HCT116 (cell line): ENCODE measurements at regions not wholly inside any gene's neighbourhood (a gene's known extent, or its start where the extent isn't known, plus 50 kb on each side); places are given as distances from the start of the nearest gene placed in this dataset.

Source experiments
- ATAC-seq: fragments of 200-7000 bp; cut with Tn5 transposase; 2 replicates; pipeline ENCODE4 v1.9.1; 2020; ENCODE audit warnings: mild to moderate bottlenecking, moderate library complexity
- BruUV-seq: library from RNA; stranded (reverse); fragments of 400-500 nt; replicated peaks from 2 replicates; lab custom pipeline; 2021; lab: Mats Ljungman, UMichigan
- CTCF ChIA-PET: fragments of 300-600 bp; sonication (Branson Sonifier 250); formaldehyde crosslinking; loops from one replicate; lab custom pipeline; 2021; ENCODE audit warnings: antibody characterized with exemption; lab: Charles Lee
- POLR2A ChIA-PET: fragments of 300-600, 350-600 bp; sonication (Branson Sonifier 250); formaldehyde crosslinking; loops from one replicate; lab custom pipeline; 2021; ENCODE audit warnings: antibody characterized with exemption; lab: Charles Lee
- RAD21 ChIA-PET, 2 experiments: fragments of 300-600 bp; sonication (Branson Sonifier 250); formaldehyde crosslinking; loops; one replicate each; lab custom pipeline; 2023; ENCODE audit warnings: low total read pairs in 2 of 2; ENCODE audit not compliant: uncharacterized antibody in 2 of 2, unreplicated experiment in 2 of 2, low non-redundant PET in 1 of 2; lab: Charles Lee
- DNase-seq: peaks from one replicate; pipeline ENCODE4 v3.0.0-alpha.2; 2010; ENCODE audit warnings: low read depth, low spot score
- H2AFZ ChIP-seq: fragments of 200-600 bp; shearing (Covaris generic), sonication (generic); 2 replicates; pipeline ENCODE4 v1.6.1; 2017; ENCODE audit warnings: low read depth, mixed run types, mixed read lengths, antibody characterized with exemption, low read length; ENCODE audit not compliant: poor library complexity, severe bottlenecking
- H3K27ac ChIP-seq: 2 replicates; pipeline ENCODE4 v1.5.1; 2012; ENCODE audit warnings: low read depth, low read length
- H3K27me3 ChIP-seq: fragments of 200-600 bp; sonication (generic); 2 replicates; pipeline ENCODE4 v1.6.1; 2016; ENCODE audit warnings: mixed run types, low read length, mixed read lengths; ENCODE audit not compliant: insufficient read depth
- H3K36me3 ChIP-seq, 2 experiments: fragments of 200-500 bp in 1 of 2; fragments of 200-600 bp in 1 of 2; sonication (Bioruptor generic) in 1 of 2; sonication (generic) in 1 of 2; 2 replicates each; pipeline versions ENCODE4 v1.5.1 to v1.6.1; 2014 to 2016; ENCODE audit warnings: low read length in 2 of 2, inconsistent platforms in 1 of 2, mixed read lengths in 1 of 2, mixed run types in 1 of 2; ENCODE audit not compliant: insufficient read depth in 2 of 2, control insufficient read depth in 1 of 2
- H3K4me1 ChIP-seq, 2 experiments: fragments of 200-600 bp in 1 of 2; sonication (generic) in 1 of 2; 2 replicates each; pipeline versions ENCODE4 v1.5.1 to v1.6.1; 2012 to 2017; ENCODE audit warnings: low read length in 2 of 2, inconsistent platforms in 1 of 2, mild to moderate bottlenecking in 1 of 2, mixed read lengths in 1 of 2, mixed run types in 1 of 2, moderate library complexity in 1 of 2; ENCODE audit not compliant: insufficient read depth in 2 of 2, control insufficient read depth in 1 of 2
- H3K4me2 ChIP-seq: fragments of 200-600 bp; sonication (generic); 2 replicates; pipeline ENCODE4 v1.6.1; 2017; ENCODE audit warnings: mixed run types, low read length, mixed read lengths
- H3K4me3 ChIP-seq, 2 experiments: fragments of 200-600 bp in 1 of 2; sonication (generic) in 1 of 2; replicated peaks in 1 of 2; 2 replicates each; pipeline ENCODE4 v1.5.1; 2011 to 2016; ENCODE audit warnings: low read length in 2 of 2, control low read depth in 1 of 2, low read depth in 1 of 2, mild to moderate bottlenecking in 1 of 2, mixed read lengths in 1 of 2, mixed run types in 1 of 2
- H3K79me2 ChIP-seq: fragments of 200-600 bp; sonication (generic); 2 replicates; pipeline ENCODE4 v1.6.1; 2017; ENCODE audit warnings: mild to moderate bottlenecking, mixed run types, low read length, moderate library complexity, mixed read lengths; ENCODE audit not compliant: insufficient read depth
- H3K9ac ChIP-seq: fragments of 200-600 bp; sonication (generic); 2 replicates; pipeline ENCODE4 v1.6.1; 2016; ENCODE audit warnings: low read length, mixed read lengths
- H3K9me2 ChIP-seq: fragments of 200-600 bp; sonication (generic), shearing (Covaris generic); 2 replicates; pipeline ENCODE4 v1.6.1; 2017; ENCODE audit warnings: mixed run types, mild to moderate bottlenecking, moderate library complexity; ENCODE audit not compliant: insufficient read depth
- H3K9me3 ChIP-seq, 2 experiments: fragments of 200-500 bp in 1 of 2; fragments of 200-600 bp in 1 of 2; sonication (Bioruptor generic) in 1 of 2; sonication (generic) in 1 of 2; 2 replicates each; pipeline ENCODE4 v1.6.1; 2014 to 2017; ENCODE audit warnings: low read length in 2 of 2, mixed read lengths in 2 of 2, inconsistent platforms in 1 of 2, low read depth in 1 of 2, mild to moderate bottlenecking in 1 of 2, mixed run types in 1 of 2, moderate library complexity in 1 of 2; ENCODE audit not compliant: control insufficient read depth in 1 of 2, insufficient read depth in 1 of 2
- H4K20me1 ChIP-seq: fragments of 200-600 bp; sonication (generic), shearing (Covaris generic); 2 replicates; pipeline ENCODE4 v1.6.1; 2017; ENCODE audit warnings: mixed run types, mild to moderate bottlenecking, moderate library complexity; ENCODE audit not compliant: insufficient read depth
- ATF3 ChIP-seq: IDR thresholded peaks from 2 replicates; pipeline ENCODE4 v1.6.1; 2012
- CEBPB ChIP-seq: IDR thresholded peaks from 2 replicates; pipeline ENCODE4 v1.6.1; 2012; ENCODE audit warnings: low read depth
- CTCF ChIP-seq, 3 experiments: fragments of 200-600 bp in 1 of 3; sonication (generic) in 1 of 3; IDR thresholded peaks in 2 of 3; conservative IDR thresholded peaks in 1 of 3; 2 replicates each; pipeline ENCODE4 v1.5.1; 2012 to 2017; ENCODE audit warnings: low read depth in 2 of 3, low read length in 2 of 3, antibody characterized with exemption in 1 of 3, borderline replicate concordance in 1 of 3, control low read depth in 1 of 3, mild to moderate bottlenecking in 1 of 3, mixed read lengths in 1 of 3, mixed run types in 1 of 3, moderate library complexity in 1 of 3; ENCODE audit not compliant: insufficient read depth in 1 of 3
- EGR1 ChIP-seq: IDR thresholded peaks from 2 replicates; pipeline ENCODE4 v1.6.1; 2012; ENCODE audit warnings: low read depth
- ELF1 ChIP-seq: IDR thresholded peaks from 2 replicates; pipeline ENCODE4 v1.6.1; 2012; ENCODE audit warnings: low read depth, borderline replicate concordance
- EZH2 ChIP-seq: fragments of 200-600 bp; sonication (generic); IDR thresholded peaks from 2 replicates; pipeline ENCODE4 v1.6.1; 2017; ENCODE audit warnings: antibody characterized with exemption, mixed run types
- EZH2phosphoT487 ChIP-seq: fragments of 200-600 bp; IDR thresholded peaks from 2 replicates; pipeline ENCODE4 v1.6.1; 2018; ENCODE audit warnings: antibody characterized with exemption, borderline replicate concordance
- JUND ChIP-seq: IDR thresholded peaks from 2 replicates; pipeline ENCODE4 v1.6.1; 2012
- POLR2A ChIP-seq: IDR thresholded peaks from 2 replicates; pipeline ENCODE4 v1.7.0; 2011; ENCODE audit warnings: borderline replicate concordance; ENCODE audit not compliant: insufficient read depth, insufficient read length; ENCODE audit errors: extremely low read depth
- POLR2AphosphoS5 ChIP-seq: IDR thresholded peaks from 2 replicates; pipeline ENCODE4 v1.6.1; 2011; ENCODE audit warnings: mild to moderate bottlenecking, low read depth, low read length, moderate library complexity
- REST ChIP-seq: IDR thresholded peaks from 2 replicates; pipeline ENCODE4 v1.6.1; 2012; ENCODE audit warnings: low read depth
- SIN3A ChIP-seq: IDR thresholded peaks from 2 replicates; pipeline ENCODE4 v1.6.1; 2012; ENCODE audit warnings: low read depth
- SP1 ChIP-seq: IDR thresholded peaks from 2 replicates; pipeline ENCODE4 v1.6.1; 2012; ENCODE audit warnings: low read depth
- SRF ChIP-seq: IDR thresholded peaks from 2 replicates; pipeline ENCODE4 v1.6.1; 2012; ENCODE audit warnings: low read depth
- YY1 ChIP-seq: IDR thresholded peaks from 2 replicates; pipeline ENCODE4 v1.6.1; 2011; ENCODE audit warnings: low read length, low read depth, moderate library complexity, mild to moderate bottlenecking; ENCODE audit not compliant: insufficient replicate concordance; ENCODE audit errors: extremely low read depth
- ZNF274 ChIP-seq: fragments of 200-500 bp; sonication (Bioruptor generic); IDR thresholded peaks from 2 replicates; pipeline ENCODE4 v1.6.1; 2014; ENCODE audit warnings: mild to moderate bottlenecking, low read depth, low read length, inconsistent platforms
- intact Hi-C: fragments of 100-400 bp; cut with micrococcal nuclease; formaldehyde crosslinking; loops from 2 replicates; pipeline ENCODE4 v1.10.0; 2022

- no peak for TF ChIP-seq CTCF (IDR thresholded peaks at IDR 0.05 in 2 of 3, conservative IDR thresholded peaks at IDR 0.05 in 1 of 3; ENCODE audit: borderline replicate concordance in 1 of 3, insufficient read depth in 1 of 3, low read depth in 2 of 3, low read length in 2 of 3)
- TF ChIP-seq EGR1 = no peak
- no peak for TF ChIP-seq SRF
- TF ChIP-seq YY1 = no peak
- no peak for TF ChIP-seq ATF3
- no peak for TF ChIP-seq SIN3A
- TF ChIP-seq POLR2AphosphoS5 = no peak
Observed at GRCh38 chr14:66135831-66136230, 350.3 kb upstream of the CCDC196 start (continued).

GRCh38 chr14:66137081-66137480 is 349.1 kb upstream of the CCDC196 start:
- Histone ChIP-seq H3K4me2 (no peak overlapping the region), H3K9me3 (no peaks in the 10 kb centered on the region), H3K4me1 (no peaks in the 10 kb centered on the region), H4K20me1 (no peaks in the 10 kb centered on the region), H3K9ac (no peak overlapping the region), H3K27ac (no peak overlapping the region), H3K9me2 (no peaks in the 10 kb centered on the region), H2AFZ (no peak overlapping the region), H3K36me3 (no peaks in the 10 kb centered on the region), H3K79me2 (no peaks in the 10 kb centered on the region), H3K4me3 (no peak overlapping the region), H3K27me3 (no peaks in the 10 kb centered on the region; the same call in 1 of the 2 replicates)
- BruUV-seq = no TSS peak
- DNase-seq = no peak
- ATAC-seq = no peak
- RAD21 ChIA-PET = no interaction called here
- TF ChIP-seq JUND (no peak), POLR2A (no peak), SIN3A (no peak), SRF (no peak), REST (no peak), CEBPB (no peak), EZH2phosphoT487 (no peak), SP1 (no peak), ELF1 (no peak), ZNF274 (no peak), EZH2 (no peak), YY1 (no peak)
- TF ChIP-seq, all 23 proteins: peak for 0
- ChIA-PET POLR2A (no interaction called here), CTCF (no interaction called here)
- intact Hi-C loops = no loop called here
